SK-N-SH (cell line): ENCODE measurements at regions not wholly inside any gene's neighbourhood (a gene's known extent, or its start where the extent isn't known, plus 50 kb on each side); places are given as distances from the start of the nearest gene placed in this dataset.

ENCODE experiments used
- POLR2AphosphoS5 ChIP-seq: IDR thresholded peaks from 2 replicates; pipeline ENCODE4 v1.6.1; 2012; ENCODE audit warnings: low read depth, low read length
- TAF1 ChIP-seq: IDR thresholded peaks from 2 replicates; pipeline ENCODE4 v1.6.1; 2012; ENCODE audit warnings: low read depth, mild to moderate bottlenecking, low read length, moderate library complexity, borderline replicate concordance
- TF ChIP-seq, protein P1 (sequence below): fragments of 200-600 bp; sonication (generic); IDR thresholded peaks from 2 replicates; pipeline ENCODE4 v1.6.1; 2017; ENCODE audit warnings: antibody characterized with exemption, mild to moderate bottlenecking, moderate library complexity
- TF ChIP-seq, protein P2 (sequence below): IDR thresholded peaks from 2 replicates; pipeline ENCODE4 v1.4.0; 2012; ENCODE audit warnings: low read depth, borderline replicate concordance
- TF ChIP-seq, protein P3 (sequence below): IDR thresholded peaks from 2 replicates; pipeline ENCODE4 v1.4.0; 2012; ENCODE audit warnings: low read depth, borderline replicate concordance

DNA sequence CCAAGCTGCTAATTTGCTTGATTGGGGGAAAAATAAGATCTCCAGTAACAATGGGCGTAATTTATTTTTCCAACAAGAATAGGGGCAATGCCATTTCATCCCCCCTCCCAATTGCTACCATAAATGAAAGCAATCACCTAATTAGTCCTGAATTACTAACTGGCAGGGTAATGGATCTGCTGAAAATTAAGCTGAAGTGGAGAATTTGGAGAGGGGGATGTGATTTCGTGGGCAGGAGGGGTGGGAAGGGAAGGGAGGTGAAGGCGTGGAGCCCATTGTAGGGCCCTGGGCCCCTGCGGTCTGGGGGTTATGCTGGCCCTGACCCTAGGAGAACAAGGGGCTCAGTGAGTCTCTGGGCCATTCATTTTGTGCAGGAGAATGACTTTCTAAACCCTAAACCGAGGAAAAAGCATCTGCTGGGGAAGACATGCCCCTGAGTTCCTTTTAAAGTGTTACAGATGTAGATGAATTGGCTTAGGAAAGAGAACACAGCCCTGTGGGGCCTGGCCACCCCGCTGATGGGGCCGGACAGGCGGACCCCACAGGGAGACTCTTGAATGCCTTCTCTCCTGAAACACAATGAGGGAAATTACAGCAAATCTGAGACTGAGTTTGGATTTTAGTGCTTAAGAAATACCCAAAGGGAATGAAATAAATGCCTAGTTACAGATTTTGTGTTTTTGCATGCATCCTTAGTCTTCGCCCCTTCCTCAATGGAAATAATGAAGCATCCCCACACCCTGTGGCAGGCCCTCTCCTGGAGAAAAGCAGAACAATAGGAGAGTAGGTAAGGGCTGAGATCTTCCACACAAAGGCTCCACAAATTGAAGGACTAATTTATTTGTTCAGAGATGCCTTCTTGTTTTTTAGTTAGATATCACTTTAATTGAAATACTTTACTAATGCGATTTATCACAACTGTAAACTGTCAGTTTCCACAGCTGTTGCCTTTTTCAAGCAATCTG is 143.2 kb downstream of the PSAT1 start:
- TF ChIP-seq, protein P1, sequence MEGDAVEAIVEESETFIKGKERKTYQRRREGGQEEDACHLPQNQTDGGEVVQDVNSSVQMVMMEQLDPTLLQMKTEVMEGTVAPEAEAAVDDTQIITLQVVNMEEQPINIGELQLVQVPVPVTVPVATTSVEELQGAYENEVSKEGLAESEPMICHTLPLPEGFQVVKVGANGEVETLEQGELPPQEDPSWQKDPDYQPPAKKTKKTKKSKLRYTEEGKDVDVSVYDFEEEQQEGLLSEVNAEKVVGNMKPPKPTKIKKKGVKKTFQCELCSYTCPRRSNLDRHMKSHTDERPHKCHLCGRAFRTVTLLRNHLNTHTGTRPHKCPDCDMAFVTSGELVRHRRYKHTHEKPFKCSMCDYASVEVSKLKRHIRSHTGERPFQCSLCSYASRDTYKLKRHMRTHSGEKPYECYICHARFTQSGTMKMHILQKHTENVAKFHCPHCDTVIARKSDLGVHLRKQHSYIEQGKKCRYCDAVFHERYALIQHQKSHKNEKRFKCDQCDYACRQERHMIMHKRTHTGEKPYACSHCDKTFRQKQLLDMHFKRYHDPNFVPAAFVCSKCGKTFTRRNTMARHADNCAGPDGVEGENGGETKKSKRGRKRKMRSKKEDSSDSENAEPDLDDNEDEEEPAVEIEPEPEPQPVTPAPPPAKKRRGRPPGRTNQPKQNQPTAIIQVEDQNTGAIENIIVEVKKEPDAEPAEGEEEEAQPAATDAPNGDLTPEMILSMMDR, result peak; percentile 26; the same call in 1 of the 2 replicates
- TF ChIP-seq POLR2AphosphoS5, result no peak
- TF ChIP-seq, protein P2, sequence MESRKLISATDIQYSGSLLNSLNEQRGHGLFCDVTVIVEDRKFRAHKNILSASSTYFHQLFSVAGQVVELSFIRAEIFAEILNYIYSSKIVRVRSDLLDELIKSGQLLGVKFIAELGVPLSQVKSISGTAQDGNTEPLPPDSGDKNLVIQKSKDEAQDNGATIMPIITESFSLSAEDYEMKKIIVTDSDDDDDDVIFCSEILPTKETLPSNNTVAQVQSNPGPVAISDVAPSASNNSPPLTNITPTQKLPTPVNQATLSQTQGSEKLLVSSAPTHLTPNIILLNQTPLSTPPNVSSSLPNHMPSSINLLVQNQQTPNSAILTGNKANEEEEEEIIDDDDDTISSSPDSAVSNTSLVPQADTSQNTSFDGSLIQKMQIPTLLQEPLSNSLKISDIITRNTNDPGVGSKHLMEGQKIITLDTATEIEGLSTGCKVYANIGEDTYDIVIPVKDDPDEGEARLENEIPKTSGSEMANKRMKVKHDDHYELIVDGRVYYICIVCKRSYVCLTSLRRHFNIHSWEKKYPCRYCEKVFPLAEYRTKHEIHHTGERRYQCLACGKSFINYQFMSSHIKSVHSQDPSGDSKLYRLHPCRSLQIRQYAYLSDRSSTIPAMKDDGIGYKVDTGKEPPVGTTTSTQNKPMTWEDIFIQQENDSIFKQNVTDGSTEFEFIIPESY, result no peak
- TF ChIP-seq TAF1, result no peak
- TF ChIP-seq, protein P3, sequence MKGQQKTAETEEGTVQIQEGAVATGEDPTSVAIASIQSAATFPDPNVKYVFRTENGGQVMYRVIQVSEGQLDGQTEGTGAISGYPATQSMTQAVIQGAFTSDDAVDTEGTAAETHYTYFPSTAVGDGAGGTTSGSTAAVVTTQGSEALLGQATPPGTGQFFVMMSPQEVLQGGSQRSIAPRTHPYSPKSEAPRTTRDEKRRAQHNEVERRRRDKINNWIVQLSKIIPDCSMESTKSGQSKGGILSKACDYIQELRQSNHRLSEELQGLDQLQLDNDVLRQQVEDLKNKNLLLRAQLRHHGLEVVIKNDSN, result no peak
